ENCODE measurements at regions not wholly inside any gene's neighbourhood (a gene's known extent, or its start where the extent isn't known, plus 50 kb on each side); places are given as distances from the start of the nearest gene placed in this dataset.

GRCh38 chr11:134676516-134677287 is 264.7 kb upstream of the B3GAT1 start:
- DNase-seq = no peak

GRCh38 chr11:134675983-134676382 is 263.9 kb upstream of the B3GAT1 start:
- no peak for DNase-seq

- no peak for DNase-seq
Observed at GRCh38 chr11:134674974-134675373, 262.9 kb upstream of the B3GAT1 start.

GRCh38 chr11:134670961-134671370 is 258.9 kb upstream of the B3GAT1 start:
- DNase-seq = no peak

GRCh38 chr11:134670247-134670782 is 258.3 kb upstream of the B3GAT1 start:
- no peak for DNase-seq

GRCh38 chr11:134669796-134670195 is 257.8 kb upstream of the B3GAT1 start:
- DNase-seq = no peak

- DNase-seq = no peak
Observed at GRCh38 chr11:134668796-134669195, 256.8 kb upstream of the B3GAT1 start.

- DNase-seq = no peak
Observed at GRCh38 chr11:134668076-134668475, 256.0 kb upstream of the B3GAT1 start.

GRCh38 chr11:134667505-134667904 is 255.5 kb upstream of the B3GAT1 start:
- DNase-seq = no peak

- no peak for DNase-seq
Observed at GRCh38 chr11:134667175-134667500, 255.1 kb upstream of the B3GAT1 start.

GRCh38 chr11:134666273-134667174 is 254.5 kb upstream of the B3GAT1 start:
- DNase-seq = no peak

GRCh38 chr11:134665571-134666270 is 253.7 kb upstream of the B3GAT1 start:
- DNase-seq = no peak

- no peak for DNase-seq
Observed at GRCh38 chr11:134665188-134665535, 253.1 kb upstream of the B3GAT1 start.

GRCh38 chr11:134664447-134665187 is 252.6 kb upstream of the B3GAT1 start:
- DNase-seq = no peak

- no peak for DNase-seq
Observed at GRCh38 chr11:134663506-134664313, 251.7 kb upstream of the B3GAT1 start.

GRCh38 chr11:134662629-134663360 is 250.8 kb upstream of the B3GAT1 start:
- no peak for DNase-seq

- no peak for DNase-seq
Observed at GRCh38 chr11:134661660-134662059, 249.6 kb upstream of the B3GAT1 start.

GRCh38 chr11:134660416-134660815 is 248.4 kb upstream of the B3GAT1 start:
- no peak for DNase-seq

GRCh38 chr11:134659882-134660281 is 247.8 kb upstream of the B3GAT1 start:
- no peak for DNase-seq

GRCh38 chr11:134658481-134659225 is 246.6 kb upstream of the B3GAT1 start:
- no peak for DNase-seq
